AG10803 (cell line): ENCODE measurements at regions not wholly inside any gene's neighbourhood (a gene's known extent, or its start where the extent isn't known, plus 50 kb on each side); places are given as distances from the start of the nearest gene placed in this dataset.

ENCODE experiments used
- DNase-seq: peaks from one replicate; pipeline ENCODE4 v3.0.0; 2010; ENCODE audit warnings: low read depth
- H3K4me3 ChIP-seq: 2 replicates; pipeline ENCODE4 v1.5.1; 2011; ENCODE audit warnings: mild to moderate bottlenecking, low read length, control low read depth
- TF ChIP-seq, protein P1 (sequence below): conservative IDR thresholded peaks from 2 replicates; pipeline ENCODE4 v1.5.1; 2011; ENCODE audit warnings: mild to moderate bottlenecking, low read length, control low read depth, inconsistent platforms

DNA sequence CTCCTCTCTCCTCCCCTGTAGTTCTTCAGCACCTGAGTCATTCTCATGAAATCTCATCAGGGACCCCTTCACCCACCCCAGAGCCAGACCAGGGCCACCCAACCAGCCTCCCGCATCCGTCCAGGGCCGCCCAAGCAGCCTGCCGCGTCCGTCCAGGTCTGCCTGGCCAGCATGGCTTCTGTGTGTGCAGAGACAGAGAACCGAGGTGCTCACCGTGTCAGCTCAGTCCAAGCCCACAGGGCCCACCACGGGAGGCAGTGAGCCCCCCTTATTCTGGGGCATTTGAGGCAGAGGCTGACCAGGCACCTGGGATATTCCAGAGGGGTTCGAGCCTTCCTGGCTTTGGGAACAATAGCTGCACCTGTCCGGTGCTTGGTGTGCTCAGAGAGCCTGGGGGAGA lies 1117.3 kb downstream of the BRD1 start:
- TF ChIP-seq, protein P1, sequence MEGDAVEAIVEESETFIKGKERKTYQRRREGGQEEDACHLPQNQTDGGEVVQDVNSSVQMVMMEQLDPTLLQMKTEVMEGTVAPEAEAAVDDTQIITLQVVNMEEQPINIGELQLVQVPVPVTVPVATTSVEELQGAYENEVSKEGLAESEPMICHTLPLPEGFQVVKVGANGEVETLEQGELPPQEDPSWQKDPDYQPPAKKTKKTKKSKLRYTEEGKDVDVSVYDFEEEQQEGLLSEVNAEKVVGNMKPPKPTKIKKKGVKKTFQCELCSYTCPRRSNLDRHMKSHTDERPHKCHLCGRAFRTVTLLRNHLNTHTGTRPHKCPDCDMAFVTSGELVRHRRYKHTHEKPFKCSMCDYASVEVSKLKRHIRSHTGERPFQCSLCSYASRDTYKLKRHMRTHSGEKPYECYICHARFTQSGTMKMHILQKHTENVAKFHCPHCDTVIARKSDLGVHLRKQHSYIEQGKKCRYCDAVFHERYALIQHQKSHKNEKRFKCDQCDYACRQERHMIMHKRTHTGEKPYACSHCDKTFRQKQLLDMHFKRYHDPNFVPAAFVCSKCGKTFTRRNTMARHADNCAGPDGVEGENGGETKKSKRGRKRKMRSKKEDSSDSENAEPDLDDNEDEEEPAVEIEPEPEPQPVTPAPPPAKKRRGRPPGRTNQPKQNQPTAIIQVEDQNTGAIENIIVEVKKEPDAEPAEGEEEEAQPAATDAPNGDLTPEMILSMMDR: no peak
- H3K4me3 ChIP-seq: no peak overlapping the region
- DNase-seq: no peak

DNA sequence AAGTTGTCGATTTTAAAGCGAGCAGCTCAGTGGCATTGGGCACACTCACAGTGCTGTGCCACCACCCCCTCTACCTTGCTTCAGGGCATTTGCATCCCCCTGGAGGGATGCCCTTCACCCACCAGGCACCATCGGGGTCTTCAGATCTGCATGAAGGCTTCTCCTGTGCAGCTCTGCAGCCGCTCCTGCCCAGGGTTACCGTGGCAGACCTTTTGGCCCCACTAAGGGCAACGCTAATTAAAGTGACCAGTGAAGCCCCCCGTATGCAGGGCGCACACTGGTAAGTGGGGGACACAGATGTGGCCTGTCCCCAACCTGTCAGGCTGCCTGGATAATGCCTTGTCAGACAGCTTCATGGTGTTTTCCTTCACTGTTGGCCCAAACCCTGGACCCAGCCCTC lies 1117.7 kb downstream of the BRD1 start:
- no peak overlapping the region for H3K4me3 ChIP-seq
- DNase-seq: no peak
- TF ChIP-seq, protein P1: no peak

DNA sequence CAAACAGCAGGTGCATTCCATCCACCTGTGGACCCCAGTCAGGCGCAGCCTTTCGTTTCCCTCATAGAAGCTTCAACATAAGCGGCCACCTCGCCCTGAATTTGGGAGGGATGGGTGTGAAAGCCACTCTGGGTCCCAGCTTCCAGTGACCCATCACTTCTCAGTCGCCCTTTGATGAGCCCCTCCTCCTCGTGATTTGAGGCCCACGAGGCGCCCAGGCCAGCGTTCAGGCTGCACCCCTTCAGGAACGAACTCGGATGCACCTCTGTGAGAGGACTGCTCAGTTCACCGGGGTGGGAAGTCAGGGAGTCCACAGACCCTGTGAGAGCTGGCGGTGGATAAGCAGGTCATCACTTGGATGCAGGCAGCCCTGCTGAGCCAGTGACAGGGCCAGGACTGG lies 1118.2 kb downstream of the BRD1 start:
- H3K4me3 ChIP-seq: no peak overlapping the region
- TF ChIP-seq, protein P1: no peak
- DNase-seq: no peak

DNA sequence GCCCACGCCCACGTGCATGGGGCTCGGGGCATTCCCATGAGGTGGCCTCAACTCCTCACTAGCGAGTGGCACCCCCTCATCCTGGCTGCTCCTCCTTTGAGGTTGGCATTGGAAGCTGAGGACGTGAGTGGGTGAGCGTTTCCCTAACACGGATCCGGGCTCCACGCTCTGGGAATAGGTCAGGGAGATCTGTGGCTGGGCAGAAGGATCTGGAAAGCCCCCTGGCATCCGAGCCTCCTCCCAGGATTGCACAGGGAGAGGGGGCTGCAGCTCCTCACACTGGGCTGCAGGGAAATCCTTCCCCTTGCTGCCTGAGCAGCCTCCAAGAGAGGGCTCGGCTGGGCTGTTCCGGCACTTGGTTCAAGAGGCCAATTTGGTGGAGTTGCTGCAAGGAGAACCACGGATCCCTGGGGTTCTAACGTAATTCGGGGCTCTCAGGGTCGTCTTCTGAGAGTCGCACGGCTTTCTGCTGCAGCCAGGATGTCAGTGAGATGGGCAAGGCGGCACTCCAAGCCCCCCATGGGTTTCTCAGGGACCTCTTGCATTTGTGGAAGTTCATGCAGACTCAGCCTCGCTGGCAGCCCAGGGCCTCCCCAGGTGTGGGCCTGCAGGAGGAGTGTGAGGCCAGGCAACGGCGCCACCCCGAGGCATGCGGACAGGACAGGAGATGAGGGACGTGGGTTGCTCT lies 1119.0 kb downstream of the BRD1 start:
- TF ChIP-seq, protein P1: no peak
- H3K4me3 ChIP-seq: no peak overlapping the region
- no peak for DNase-seq

DNA sequence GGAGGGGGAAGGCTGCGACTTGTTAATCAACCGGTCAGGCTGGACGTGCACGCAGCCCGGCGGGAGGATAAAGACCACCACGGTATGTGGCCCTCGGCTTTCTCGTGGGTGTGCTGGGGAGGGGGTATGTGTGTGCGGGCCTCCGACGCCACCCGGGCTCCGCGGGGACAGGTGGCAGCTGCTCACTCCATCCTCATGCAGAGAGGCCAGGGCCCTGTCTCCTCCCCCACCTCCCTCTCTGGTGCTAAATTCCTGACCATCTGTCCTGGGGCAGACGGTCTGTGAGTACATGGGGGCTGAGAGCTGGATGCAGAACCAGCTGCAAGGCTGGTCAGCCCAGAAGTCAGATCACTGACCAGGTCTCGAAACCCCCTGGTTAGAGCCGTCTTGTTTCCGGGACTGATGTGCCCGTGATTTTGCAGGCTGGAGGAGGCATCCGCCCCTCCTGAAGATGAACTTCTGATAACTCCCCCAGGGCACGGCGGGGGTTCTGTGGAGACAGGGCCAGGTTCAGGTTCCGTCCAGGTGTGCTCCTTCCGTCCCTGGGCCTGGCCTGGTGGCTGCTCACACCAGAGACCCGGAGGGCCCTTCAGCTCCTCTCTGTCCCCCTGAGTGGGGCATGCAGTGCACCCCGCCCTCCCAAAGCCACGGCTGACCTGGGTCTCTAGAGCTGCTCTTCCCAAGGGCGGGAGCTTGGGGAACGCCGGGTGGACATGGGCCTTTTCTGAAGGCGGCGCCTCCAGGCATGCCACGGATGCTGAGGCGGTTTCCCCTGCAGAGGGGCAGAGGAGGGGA lies 1119.7 kb downstream of the BRD1 start:
- no peak for DNase-seq
- no peak overlapping the region for H3K4me3 ChIP-seq
- TF ChIP-seq, protein P1: no peak

DNA sequence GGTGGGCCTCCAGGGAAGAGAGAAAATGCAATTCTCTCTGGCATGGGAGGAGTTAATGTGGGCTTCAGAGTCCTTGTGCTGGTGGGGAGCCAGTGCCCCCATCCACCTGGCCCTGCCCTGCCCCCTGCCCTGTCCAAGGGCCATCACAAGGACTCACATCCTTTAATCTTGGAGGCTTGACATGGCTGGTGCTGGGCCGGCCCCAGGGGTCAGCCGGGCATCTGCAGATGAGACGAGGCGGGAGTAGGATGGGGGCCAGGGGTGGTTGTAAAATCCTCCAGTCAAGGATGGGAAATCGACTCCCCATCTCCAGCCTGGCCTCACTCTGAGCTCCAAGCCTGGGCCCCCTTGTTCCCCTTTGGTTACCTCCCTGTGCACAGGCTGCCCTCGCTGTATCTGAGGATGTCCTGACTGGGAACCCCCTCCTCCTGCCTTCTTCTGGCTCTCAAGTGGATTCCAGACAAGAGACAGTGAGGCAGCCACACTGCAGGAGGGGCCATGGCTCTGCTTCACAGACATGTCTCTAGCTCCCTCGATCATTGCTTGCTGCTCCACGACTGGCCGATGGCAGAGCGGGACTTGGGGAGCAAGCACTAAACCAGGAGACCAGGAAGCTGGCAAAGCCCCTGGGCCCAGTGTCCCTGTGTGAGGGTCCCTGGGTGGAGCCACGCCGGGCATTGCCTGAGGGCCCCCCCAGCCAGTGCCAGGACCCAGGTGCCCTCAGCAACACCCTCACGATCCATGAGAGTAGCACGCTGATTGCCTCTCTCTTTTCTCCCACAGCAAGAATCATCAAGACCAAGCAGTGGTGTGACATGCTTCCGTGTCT lies 1120.5 kb downstream of the BRD1 start:
- no peak for DNase-seq
- TF ChIP-seq, protein P1: no peak
- no peak overlapping the region for H3K4me3 ChIP-seq
